GM18499 (cell line): ENCODE measurements at regions not wholly inside any gene's neighbourhood (a gene's known extent, or its start where the extent isn't known, plus 50 kb on each side); places are given as distances from the start of the nearest gene placed in this dataset.
"Not testable (repeated sequence)": the region's sequence is repeated elsewhere in the genome, so short reads cannot be mapped to it uniquely, and the experiment has no call there.

ENCODE experiments used
- ATAC-seq: cut with Tn5 transposase; IDR thresholded peaks from one replicate; pipeline ENCODE4 v1.9.1; 2021; ENCODE audit warnings: moderate number of reproducible peaks; ENCODE audit not compliant: insufficient read depth, unreplicated experiment

GRCh38 chr10:9028231-9028630, 973.7 kb downstream of the GATA3 start:
- ATAC-seq, result no peak

- ATAC-seq, result no peak
These were observed 980.9 kb downstream of the GATA3 start for GRCh38 chr10:9035355-9035754.

GRCh38 chr10:9036711-9037204, 982.3 kb downstream of the GATA3 start:
- ATAC-seq, result no peak

GRCh38 chr10:9038146-9038714, 983.7 kb downstream of the GATA3 start:
- no peak for ATAC-seq

- ATAC-seq, result no peak
These were observed 989.0 kb downstream of the GATA3 start for GRCh38 chr10:9043466-9043865.

GRCh38 chr10:9045311-9045710, 990.8 kb downstream of the GATA3 start:
- no peak for ATAC-seq

- ATAC-seq, result no peak
These were observed 997.0 kb downstream of the GATA3 start for GRCh38 chr10:9051328-9051974.

- no peak for ATAC-seq
These were observed 998.3 kb downstream of the GATA3 start for GRCh38 chr10:9052767-9053166.

GRCh38 chr10:9056521-9056920, 1002.0 kb downstream of the GATA3 start:
- no peak for ATAC-seq

- not testable (repeated sequence) for ATAC-seq
These were observed 1002.8 kb downstream of the GATA3 start for GRCh38 chr10:9057293-9057692.

- ATAC-seq, result no peak
These were observed 1005.8 kb downstream of the GATA3 start for GRCh38 chr10:9060314-9060713.

- no peak for ATAC-seq
These were observed 1007.4 kb downstream of the GATA3 start for GRCh38 chr10:9061871-9062270.

- ATAC-seq, result no peak
These were observed 1011.7 kb downstream of the GATA3 start for GRCh38 chr10:9066152-9066551.

- ATAC-seq, result no peak
These were observed 1013.5 kb downstream of the GATA3 start for GRCh38 chr10:9068003-9068402.

GRCh38 chr10:9069136-9069535, 1014.6 kb downstream of the GATA3 start:
- ATAC-seq, result no peak

GRCh38 chr10:9075420-9075819, 1020.9 kb downstream of the GATA3 start:
- ATAC-seq, result no peak

- ATAC-seq, result no peak
These were observed 1021.6 kb downstream of the GATA3 start for GRCh38 chr10:9076066-9076465.

GRCh38 chr10:9081253-9081652, 1026.8 kb downstream of the GATA3 start:
- no peak for ATAC-seq

GRCh38 chr10:9081961-9082360, 1027.5 kb downstream of the GATA3 start:
- ATAC-seq, result no peak

GRCh38 chr10:9091530-9092093, 1037.1 kb downstream of the GATA3 start:
- ATAC-seq, result no peak

- no peak for ATAC-seq
These were observed 1041.8 kb downstream of the GATA3 start for GRCh38 chr10:9096288-9096687.
